ENCODE measurements at regions not wholly inside any gene's neighbourhood (a gene's known extent, or its start where the extent isn't known, plus 50 kb on each side); places are given as distances from the start of the nearest gene placed in this dataset.

DNA sequence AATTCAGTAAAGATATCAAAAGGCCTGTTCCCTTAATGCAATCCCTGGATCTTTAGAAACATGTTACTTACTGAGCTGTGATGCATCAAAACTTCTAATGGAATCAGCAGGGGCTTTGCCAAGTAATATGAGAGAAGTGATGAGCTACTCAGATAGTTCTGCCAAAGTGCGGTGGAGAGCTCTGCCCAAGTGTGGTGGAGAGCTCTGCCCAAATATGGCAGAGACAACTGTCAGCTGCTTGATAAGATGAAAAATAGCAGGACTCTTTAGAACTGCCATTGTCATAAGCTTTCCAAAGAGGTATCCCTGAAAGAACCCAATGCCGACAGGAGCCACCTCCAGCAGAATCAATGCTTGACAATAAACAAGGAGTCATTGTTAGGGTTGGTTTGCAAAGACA, 167.9 kb upstream of the SLC39A10 start:
- Histone ChIP-seq H3K4me3 (no peak overlapping the region), H3K27ac (no peak overlapping the region), H3K36me3 (no peaks in the 10 kb centered on the region), H3K27me3 (replicated peaks in 1 of 7) (no peaks in the 10 kb centered on the region), H3K9me3 (no peaks in the 10 kb centered on the region), H3K4me1 (peaks cover 0 to 12% (median 5%) of the 10 kb centered on the region in 6 donors)
- intact Hi-C loops (cut with DNase I; ENCODE audit: low total_unique reads): no loop called here
- 78 to 100% (median 94%) methylated on average over 2 of the region's 2 CpGs for WGBS, 5 donors
- DNase-seq: no peak
- no peak for TF ChIP-seq POLR2AphosphoS5 (IDR thresholded peaks at IDR 0.05)
- TF ChIP-seq, protein P1, sequence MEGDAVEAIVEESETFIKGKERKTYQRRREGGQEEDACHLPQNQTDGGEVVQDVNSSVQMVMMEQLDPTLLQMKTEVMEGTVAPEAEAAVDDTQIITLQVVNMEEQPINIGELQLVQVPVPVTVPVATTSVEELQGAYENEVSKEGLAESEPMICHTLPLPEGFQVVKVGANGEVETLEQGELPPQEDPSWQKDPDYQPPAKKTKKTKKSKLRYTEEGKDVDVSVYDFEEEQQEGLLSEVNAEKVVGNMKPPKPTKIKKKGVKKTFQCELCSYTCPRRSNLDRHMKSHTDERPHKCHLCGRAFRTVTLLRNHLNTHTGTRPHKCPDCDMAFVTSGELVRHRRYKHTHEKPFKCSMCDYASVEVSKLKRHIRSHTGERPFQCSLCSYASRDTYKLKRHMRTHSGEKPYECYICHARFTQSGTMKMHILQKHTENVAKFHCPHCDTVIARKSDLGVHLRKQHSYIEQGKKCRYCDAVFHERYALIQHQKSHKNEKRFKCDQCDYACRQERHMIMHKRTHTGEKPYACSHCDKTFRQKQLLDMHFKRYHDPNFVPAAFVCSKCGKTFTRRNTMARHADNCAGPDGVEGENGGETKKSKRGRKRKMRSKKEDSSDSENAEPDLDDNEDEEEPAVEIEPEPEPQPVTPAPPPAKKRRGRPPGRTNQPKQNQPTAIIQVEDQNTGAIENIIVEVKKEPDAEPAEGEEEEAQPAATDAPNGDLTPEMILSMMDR (IDR thresholded peaks at IDR 0.05 in 8 of 11, conservative IDR thresholded peaks at IDR 0.05 in 3 of 11): no peak
- no peak for TF ChIP-seq POLR2A (IDR thresholded peaks at IDR 0.05)

DNA sequence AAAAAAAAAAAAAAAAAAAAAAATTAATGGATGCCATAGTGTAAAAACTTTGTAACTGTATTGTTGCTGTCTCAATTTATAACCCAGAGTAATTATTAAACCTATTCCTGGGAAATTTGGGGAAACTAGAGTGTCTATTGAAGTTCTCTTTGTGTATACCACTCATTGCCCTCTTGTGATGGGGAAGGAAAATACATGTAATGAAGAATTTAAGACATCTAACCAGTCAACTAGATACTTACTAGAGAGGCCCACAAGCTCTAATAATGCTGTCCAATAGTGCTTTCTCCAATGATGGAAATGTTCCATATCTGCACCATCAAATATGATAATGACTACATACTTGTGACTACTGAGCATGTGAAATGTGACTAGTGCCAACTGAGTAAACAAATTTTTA, 168.5 kb upstream of the SLC39A10 start:
- H3K9me3 ChIP-seq: no peaks in the 10 kb centered on the region
- H3K4me3 ChIP-seq: no peak overlapping the region
- no peak for TF ChIP-seq POLR2AphosphoS5 (IDR thresholded peaks at IDR 0.05)
- TF ChIP-seq POLR2A (IDR thresholded peaks at IDR 0.05): no peak
- H3K4me1 ChIP-seq: peaks cover 0 to 12% (median 5%) of the 10 kb centered on the region in 6 donors
- no peaks in the 10 kb centered on the region for H3K36me3 ChIP-seq
- intact Hi-C loops (cut with DNase I; ENCODE audit: low total_unique reads): no loop called here
- DNase-seq: no peak
- H3K27me3 ChIP-seq (replicated peaks in 1 of 7): no peaks in the 10 kb centered on the region
- no peak overlapping the region for H3K27ac ChIP-seq

GRCh38 chr2:195486987-195487644, 169.9 kb upstream of the SLC39A10 start:
- Histone ChIP-seq H3K36me3 (no peaks in the 10 kb centered on the region), H3K9me3 (no peaks in the 10 kb centered on the region), H3K4me1 (peaks cover 0 to 12% (median 5%) of the 10 kb centered on the region in 6 donors), H3K27me3 (replicated peaks in 1 of 7) (no peaks in the 10 kb centered on the region), H3K27ac (no peak overlapping the region), H3K4me3 (no peak overlapping the region)
- 21 to 45% (median 31%) methylated on average over 1 of the region's 1 CpG for whole genome bisulfite sequencing, 5 donors
- no peak for DNase-seq
- intact Hi-C loops (cut with DNase I; ENCODE audit: low total_unique reads): no loop called here
- TF ChIP-seq POLR2A (IDR thresholded peaks at IDR 0.05): no peak
- TF ChIP-seq, protein P1 (IDR thresholded peaks at IDR 0.05 in 8 of 11, conservative IDR thresholded peaks at IDR 0.05 in 3 of 11): no peak
- TF ChIP-seq POLR2AphosphoS5 (IDR thresholded peaks at IDR 0.05): no peak

DNA sequence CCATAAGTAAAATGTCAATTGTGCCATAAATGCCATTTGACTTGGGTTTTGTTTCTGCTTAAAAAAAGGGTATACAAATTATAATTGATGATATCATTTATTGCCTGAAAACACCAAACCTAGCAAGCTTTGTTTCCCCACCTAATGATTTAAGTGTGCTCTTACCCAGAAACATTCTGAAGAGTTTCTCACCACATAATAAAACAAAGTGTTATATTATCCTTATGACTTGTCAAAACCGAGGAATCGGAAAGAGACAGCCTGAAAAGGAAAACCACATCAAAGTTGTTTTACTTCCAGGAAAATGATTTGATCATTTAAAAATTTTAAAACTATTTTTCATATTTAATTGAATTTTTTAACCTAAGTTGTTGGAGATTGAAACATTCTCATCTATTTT, 170.5 kb upstream of the SLC39A10 start:
- intact Hi-C loops (cut with DNase I; ENCODE audit: low total_unique reads): no loop called here
- no peak for DNase-seq
- no peaks in the 10 kb centered on the region for H3K36me3 ChIP-seq
- H3K4me3 ChIP-seq: no peak overlapping the region
- H3K9me3 ChIP-seq: no peaks in the 10 kb centered on the region
- TF ChIP-seq POLR2AphosphoS5 (IDR thresholded peaks at IDR 0.05): no peak
- no peak for TF ChIP-seq POLR2A (IDR thresholded peaks at IDR 0.05)
- TF ChIP-seq, protein P1 (IDR thresholded peaks at IDR 0.05 in 8 of 11, conservative IDR thresholded peaks at IDR 0.05 in 3 of 11): no peak
- no peaks in the 10 kb centered on the region for H3K27me3 ChIP-seq (replicated peaks in 1 of 7)
- no peak overlapping the region for H3K27ac ChIP-seq
- WGBS, 5 donors: 21 to 38% (median 36%) methylated on average over 2 of the region's 2 CpGs
- peaks cover 0 to 12% (median 5%) of the 10 kb centered on the region in 6 donors for H3K4me1 ChIP-seq

Measured in spleen (tissue), 11 donors.